WERI-Rb-1 (cell line): ENCODE measurements at regions not wholly inside any gene's neighbourhood (a gene's known extent, or its start where the extent isn't known, plus 50 kb on each side); places are given as distances from the start of the nearest gene placed in this dataset.

Experiments used
- DNase-seq: peaks from one replicate; pipeline ENCODE4 v3.0.0-alpha.2; 2020
- H3K27ac ChIP-seq: fragments of 250-450 bp; sonication (Bioruptor Pico); 2 replicates; pipeline ENCODE4 v1.5.1; 2020; ENCODE audit warnings: mild to moderate bottlenecking, moderate library complexity
- H3K27me3 ChIP-seq: fragments of 250-450 bp; sonication (Bioruptor Pico); 2 replicates; pipeline ENCODE4 v1.5.1; 2021; ENCODE audit warnings: mild to moderate bottlenecking, low read depth, moderate library complexity; ENCODE audit not compliant: insufficient read depth, severe bottlenecking
- H3K36me3 ChIP-seq: fragments of 250-450 bp; sonication (Bioruptor Pico); 2 replicates; pipeline ENCODE4 v1.5.1; 2020; ENCODE audit warnings: mild to moderate bottlenecking, moderate library complexity
- H3K4me3 ChIP-seq: 2 replicates; pipeline ENCODE4 v1.5.1; 2011; ENCODE audit warnings: low read depth, mild to moderate bottlenecking, control low read depth, low read length
- H3K9me3 ChIP-seq: fragments of 250-450 bp; sonication (Bioruptor Pico); 2 replicates; pipeline ENCODE4 v1.5.1; 2021; ENCODE audit warnings: mild to moderate bottlenecking, moderate library complexity; ENCODE audit not compliant: severe bottlenecking
- TF ChIP-seq, protein P1 (sequence below): IDR thresholded peaks from 2 replicates; pipeline ENCODE4 v1.5.1; 2011; ENCODE audit warnings: low read depth, mild to moderate bottlenecking, control low read depth, inconsistent platforms, low read length

DNA sequence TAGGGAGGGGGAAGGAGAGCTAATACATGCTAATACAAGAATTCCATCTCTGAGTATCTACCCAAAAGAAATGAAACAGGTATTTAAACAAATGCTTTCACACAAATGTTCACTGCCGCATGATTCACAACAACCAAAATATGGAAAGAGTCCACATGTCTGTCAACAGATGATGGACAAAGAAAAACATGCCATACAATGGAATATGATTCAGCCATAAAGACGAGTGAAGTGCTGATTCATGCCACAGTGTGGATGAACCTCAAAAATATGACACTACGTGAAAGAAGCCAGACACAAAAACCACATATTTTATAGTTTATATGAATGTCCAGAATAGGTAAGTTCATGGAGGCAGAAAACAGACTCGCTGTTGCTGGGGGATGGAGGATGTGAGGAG is 321.4 kb downstream of the FOXL1 start:
- Histone ChIP-seq H3K36me3 (no peaks in the 10 kb centered on the region), H3K27ac (no peak overlapping the region), H3K27me3 (no peaks in the 10 kb centered on the region), H3K9me3 (no peaks in the 10 kb centered on the region), H3K4me3 (no peak overlapping the region)
- DNase-seq: no peak
- TF ChIP-seq, protein P1, sequence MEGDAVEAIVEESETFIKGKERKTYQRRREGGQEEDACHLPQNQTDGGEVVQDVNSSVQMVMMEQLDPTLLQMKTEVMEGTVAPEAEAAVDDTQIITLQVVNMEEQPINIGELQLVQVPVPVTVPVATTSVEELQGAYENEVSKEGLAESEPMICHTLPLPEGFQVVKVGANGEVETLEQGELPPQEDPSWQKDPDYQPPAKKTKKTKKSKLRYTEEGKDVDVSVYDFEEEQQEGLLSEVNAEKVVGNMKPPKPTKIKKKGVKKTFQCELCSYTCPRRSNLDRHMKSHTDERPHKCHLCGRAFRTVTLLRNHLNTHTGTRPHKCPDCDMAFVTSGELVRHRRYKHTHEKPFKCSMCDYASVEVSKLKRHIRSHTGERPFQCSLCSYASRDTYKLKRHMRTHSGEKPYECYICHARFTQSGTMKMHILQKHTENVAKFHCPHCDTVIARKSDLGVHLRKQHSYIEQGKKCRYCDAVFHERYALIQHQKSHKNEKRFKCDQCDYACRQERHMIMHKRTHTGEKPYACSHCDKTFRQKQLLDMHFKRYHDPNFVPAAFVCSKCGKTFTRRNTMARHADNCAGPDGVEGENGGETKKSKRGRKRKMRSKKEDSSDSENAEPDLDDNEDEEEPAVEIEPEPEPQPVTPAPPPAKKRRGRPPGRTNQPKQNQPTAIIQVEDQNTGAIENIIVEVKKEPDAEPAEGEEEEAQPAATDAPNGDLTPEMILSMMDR: no peak

DNA sequence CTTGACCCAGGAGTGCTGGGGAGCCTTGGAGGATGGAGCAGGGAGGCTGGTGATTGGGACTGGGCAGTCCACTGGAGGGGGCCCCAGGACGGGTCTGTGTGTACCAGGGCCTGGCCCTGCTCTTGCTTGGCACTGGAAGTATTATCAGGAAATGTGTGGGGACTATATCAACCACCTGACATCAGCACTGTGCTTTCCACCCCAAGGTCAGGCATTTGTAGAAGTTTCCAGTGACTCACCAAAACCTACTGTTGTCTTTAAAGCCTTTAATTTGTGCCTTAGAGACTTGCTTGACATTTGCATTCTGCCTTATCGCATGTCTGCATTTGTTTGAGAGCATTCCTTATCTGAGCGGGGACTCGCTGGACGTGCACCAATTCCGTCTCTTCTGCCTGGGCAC is 323.1 kb downstream of the FOXL1 start:
- TF ChIP-seq, protein P1: no peak
- Histone ChIP-seq H3K27me3 (no peaks in the 10 kb centered on the region), H3K27ac (no peak overlapping the region), H3K4me3 (no peak overlapping the region), H3K9me3 (no peaks in the 10 kb centered on the region), H3K36me3 (no peaks in the 10 kb centered on the region)
- no peak for DNase-seq

DNA sequence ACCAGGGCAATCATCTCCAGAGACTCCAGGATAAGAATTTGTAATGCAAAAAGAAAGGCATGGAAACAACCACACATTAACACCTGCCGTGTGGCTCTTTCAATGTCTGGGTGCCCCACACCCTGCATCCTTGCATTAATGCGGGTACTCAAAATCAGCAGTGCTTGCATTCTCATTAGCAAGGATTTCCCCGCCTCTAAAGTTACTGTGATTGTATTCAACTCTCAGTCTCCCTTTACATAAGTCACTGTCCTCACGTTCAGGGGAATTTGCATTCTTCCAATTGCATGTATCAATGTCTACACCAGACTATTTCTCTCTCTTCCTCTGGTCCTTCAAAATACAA is 324.3 kb downstream of the FOXL1 start:
- Histone ChIP-seq H3K4me3 (no peak overlapping the region), H3K9me3 (no peaks in the 10 kb centered on the region), H3K27ac (no peak overlapping the region), H3K36me3 (no peaks in the 10 kb centered on the region), H3K27me3 (no peaks in the 10 kb centered on the region)
- TF ChIP-seq, protein P1: no peak
- DNase-seq: no peak

DNA sequence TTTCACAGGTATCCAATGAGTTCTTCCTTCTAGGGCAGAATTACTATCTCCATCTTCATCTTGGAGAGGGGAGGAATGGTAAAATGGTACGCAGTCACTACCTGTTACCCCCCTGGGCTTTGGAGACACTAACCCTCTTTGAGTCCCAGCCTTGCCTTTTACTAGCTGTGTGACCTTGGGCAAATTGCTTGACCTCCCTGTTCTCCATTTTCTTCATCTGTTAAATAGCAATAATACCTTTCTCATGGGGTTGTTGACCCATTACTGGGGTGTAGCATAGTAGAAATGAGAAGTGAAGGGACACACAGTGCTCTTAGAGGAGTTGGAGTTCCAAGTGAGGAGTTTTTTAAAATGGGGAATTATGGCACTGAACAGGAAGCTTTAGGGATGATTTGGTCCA is 324.7 kb downstream of the FOXL1 start:
- H3K4me3 ChIP-seq: no peak overlapping the region
- no peaks in the 10 kb centered on the region for H3K9me3 ChIP-seq
- no peaks in the 10 kb centered on the region for H3K36me3 ChIP-seq
- H3K27ac ChIP-seq: no peak overlapping the region
- TF ChIP-seq, protein P1: no peak
- no peak for DNase-seq
- H3K27me3 ChIP-seq: no peaks in the 10 kb centered on the region

DNA sequence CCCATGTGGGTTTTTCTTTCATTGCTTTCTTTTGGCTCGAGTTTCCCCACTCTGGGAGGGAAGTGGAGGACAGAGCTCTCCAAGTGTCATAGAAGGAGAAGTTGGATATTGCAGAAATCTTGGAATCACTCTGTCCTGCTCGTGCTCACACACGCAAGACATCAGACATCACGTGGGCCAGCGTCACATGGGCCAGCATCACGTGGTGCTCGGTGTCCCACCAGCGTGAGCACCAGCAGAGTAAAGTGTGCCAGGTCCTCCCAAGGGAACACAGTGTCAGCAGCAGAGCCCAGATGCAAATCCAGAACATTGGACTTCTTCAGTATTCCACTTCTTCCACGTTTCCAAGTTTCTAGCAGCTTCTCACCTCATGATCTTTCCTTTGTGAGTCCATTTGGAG is 327.0 kb downstream of the FOXL1 start:
- Histone ChIP-seq H3K9me3 (no peaks in the 10 kb centered on the region), H3K36me3 (no peaks in the 10 kb centered on the region), H3K27me3 (no peaks in the 10 kb centered on the region), H3K27ac (no peak overlapping the region), H3K4me3 (no peak overlapping the region)
- TF ChIP-seq, protein P1: no peak
- no peak for DNase-seq

DNA sequence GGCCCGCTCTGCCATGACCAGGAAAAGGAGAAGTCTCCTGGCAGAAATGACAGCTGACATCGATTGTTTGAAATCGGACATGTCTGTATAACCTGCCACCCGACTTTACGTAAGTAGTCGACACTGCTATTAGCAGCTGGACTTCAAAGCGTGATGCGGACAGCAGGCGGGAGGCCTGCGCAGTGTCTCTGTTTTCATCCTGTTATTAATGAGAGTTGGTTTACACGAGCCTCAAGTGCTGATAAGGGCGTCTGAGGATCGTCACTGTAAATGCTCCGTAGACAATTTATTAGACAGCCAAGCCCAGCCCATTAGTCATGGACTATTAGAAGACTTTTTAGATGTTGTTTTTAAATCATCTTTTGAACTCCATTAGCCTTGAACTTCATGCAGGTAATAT is 328.3 kb downstream of the FOXL1 start:
- Histone ChIP-seq H3K27ac (no peak overlapping the region), H3K27me3 (no peaks in the 10 kb centered on the region), H3K9me3 (no peaks in the 10 kb centered on the region), H3K36me3 (no peaks in the 10 kb centered on the region), H3K4me3 (no peak overlapping the region)
- TF ChIP-seq, protein P1: no peak
- peak; percentile 17 for DNase-seq
